HG02588 (cell line): ENCODE measurements at regions not wholly inside any gene's neighbourhood (a gene's known extent, or its start where the extent isn't known, plus 50 kb on each side); places are given as distances from the start of the nearest gene placed in this dataset.

Source experiments
- ATAC-seq: cut with Tn5 transposase; IDR thresholded peaks from one replicate; pipeline ENCODE4 v1.9.1; 2021; ENCODE audit warnings: mild to moderate bottlenecking, moderate library complexity; ENCODE audit not compliant: unreplicated experiment

DNA sequence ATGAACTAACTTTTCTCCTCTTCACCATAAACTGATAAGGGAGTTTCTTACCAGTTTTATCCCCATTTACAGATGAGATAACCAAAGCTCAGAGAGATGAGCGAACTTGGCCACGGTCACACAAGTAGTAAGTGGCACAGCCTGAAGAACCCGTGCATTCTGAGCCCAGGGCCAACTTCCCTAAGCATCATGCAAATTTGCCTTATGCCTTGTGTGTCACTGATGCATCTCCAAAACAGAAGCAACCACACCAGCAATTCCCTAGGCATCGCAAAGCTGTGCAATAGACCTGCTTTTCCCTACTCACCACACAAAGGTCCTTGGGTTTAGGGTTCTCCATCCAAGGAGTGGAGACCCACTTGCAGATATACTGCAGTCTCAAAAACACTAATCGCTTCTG lies 304.5 kb upstream of the KAZN start:
- ATAC-seq, result no peak

DNA sequence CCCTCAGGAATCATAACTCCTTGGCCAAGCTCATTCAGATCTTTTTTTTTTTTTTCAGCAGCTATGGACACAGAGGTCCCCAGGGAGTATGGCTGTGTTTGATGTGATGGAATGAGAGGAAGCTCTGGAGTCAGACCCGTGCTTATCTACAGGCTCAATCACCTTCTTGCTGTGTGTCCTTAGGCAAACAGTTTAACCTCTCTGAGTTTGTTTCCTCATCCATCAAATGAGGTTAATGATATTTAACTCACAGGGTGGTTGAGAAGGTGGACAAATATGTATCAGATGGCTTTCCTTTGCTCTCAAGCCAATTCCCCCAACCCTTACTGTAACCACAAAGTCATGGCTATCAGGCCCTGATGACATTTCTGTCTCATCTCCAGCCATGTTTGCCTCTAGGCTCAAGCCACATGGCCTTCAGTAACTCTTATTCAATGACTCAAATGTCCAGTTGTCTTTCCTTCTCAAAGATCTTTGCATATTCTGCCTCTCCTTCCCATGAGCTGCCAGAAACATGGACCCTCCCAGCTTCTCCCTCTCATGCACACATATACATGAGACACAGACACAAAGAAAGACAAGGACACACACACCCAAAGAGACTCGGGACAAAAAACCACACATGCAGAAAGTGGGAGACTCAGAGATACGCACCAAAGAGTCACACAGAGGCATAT lies 303.5 kb upstream of the KAZN start:
- no peak for ATAC-seq

DNA sequence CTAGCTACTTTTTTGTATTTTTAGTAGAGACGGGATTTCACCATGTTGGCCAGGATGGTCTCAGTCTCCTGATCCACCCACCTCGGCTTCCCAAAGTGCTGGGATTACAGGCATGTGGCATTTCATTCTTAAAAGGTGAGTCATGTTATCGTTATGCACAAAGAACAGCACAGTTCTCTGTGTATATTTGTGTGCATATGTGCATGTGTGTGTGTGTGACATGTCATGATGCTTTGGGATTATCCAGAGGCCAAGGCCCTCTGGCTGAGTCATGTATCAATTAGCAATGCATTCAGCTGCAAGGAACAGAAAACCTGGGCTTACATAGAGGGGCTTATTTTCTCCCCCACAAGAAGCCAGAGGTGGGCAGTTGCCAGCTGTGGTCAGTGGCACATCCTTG lies 301.7 kb upstream of the KAZN start:
- ATAC-seq, result no peak

GRCh38 chr1:14297356-14297755 lies 301.1 kb upstream of the KAZN start:
- no peak for ATAC-seq

GRCh38 chr1:14298806-14299205 lies 299.7 kb upstream of the KAZN start:
- no peak for ATAC-seq

DNA sequence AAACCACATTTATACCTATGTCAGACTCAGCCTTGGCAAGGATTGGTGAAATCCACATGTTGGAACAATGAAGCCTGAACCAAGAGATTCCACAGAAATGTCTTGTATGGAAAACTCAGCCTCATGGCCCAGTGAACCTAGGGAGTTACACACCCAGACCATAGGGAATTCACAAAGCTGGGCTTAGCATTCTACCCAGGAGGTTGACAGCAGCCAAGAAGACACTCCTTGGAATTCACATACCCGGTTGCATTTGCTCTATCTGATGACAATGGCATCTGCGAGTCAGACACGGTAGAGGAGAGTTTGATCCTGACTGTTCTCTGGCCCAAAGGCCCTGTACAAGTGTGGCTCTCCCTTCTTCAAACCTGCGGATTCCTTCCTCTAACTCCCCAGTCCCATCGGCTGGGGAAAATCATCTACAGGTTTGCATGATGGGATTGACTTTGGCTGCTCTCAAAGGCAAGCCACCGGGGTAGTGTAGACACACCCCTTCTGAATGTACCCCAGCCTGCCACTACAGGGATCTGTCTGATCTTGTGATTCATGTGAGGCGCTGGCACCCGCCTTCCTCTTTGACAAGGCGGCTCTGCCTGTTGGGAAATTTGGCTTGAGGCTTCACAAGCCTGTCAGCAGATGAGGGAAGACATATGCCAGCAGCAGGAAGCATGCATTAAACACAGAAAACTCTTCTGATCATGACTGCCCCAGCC lies 297.3 kb upstream of the KAZN start:
- ATAC-seq, result no peak

- ATAC-seq, result no peak
Observed at GRCh38 chr1:14301704-14302024, 296.8 kb upstream of the KAZN start.

DNA sequence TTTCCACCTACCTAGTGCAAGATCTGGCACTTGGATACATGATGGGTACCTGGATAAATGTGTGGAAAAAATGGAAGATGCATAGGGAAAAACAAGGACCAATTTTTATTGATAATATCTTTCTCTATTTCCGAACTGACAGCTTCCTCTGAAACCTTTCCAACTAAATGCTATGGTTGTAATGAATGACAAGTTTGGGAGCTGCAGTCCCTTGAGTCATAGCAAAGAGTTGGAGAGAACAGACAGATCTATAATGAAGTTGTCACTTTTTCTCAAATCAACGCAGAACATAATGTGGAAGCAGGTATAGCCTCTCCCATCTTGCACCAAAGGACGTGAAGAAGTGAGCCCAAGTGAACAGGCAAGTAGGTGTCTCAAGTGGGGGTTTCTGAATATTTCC lies 296.5 kb upstream of the KAZN start:
- ATAC-seq, result no peak

GRCh38 chr1:14303011-14303410 lies 295.5 kb upstream of the KAZN start:
- no peak for ATAC-seq

DNA sequence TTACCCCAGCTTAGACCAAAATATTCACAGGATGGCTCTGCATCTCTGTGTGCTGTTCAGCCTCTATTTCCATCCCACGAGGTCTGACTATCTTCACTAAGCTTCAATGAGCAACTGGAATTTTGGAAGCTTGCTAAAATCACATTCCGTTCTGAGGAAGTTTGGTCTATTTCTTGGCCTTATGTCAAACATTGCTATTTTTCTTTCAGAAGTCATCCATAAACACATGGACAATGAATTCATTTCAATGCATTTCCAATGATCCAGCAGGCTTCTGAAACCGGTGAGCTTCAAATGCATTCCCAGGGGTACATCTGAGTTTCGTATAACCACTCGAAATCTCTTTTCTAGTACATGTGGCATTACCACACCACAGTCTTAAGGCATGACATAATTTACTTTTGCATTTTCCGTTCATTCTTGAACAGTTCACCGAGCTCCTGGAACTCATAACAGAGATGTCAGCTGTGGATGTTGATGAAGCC lies 294.1 kb upstream of the KAZN start:
- ATAC-seq, result no peak

- ATAC-seq, result no peak
Observed at GRCh38 chr1:14308460-14308859, 290.0 kb upstream of the KAZN start.

- no peak for ATAC-seq
Observed at GRCh38 chr1:14309984-14310383, 288.5 kb upstream of the KAZN start.

DNA sequence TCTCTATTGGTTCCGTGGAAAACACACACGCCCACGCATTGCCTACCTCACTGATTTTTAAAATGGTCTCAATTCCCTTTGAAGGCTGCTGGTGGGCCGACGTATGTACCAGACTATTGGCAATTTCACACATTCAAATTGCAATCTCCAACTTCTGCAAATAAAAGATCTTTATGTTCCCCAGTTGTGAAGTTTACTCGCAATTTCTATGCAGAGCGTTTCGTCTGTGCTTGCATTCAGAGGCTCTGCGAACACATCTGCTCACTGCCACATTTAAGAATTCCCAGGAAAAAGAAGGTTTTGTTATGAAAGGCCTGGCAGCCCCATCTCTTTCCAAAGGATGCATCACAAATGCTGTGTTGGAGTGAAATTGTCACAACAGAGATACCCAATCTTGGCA lies 288.0 kb upstream of the KAZN start:
- ATAC-seq, result no peak

- ATAC-seq, result no peak
Observed at GRCh38 chr1:14313731-14314431, 284.6 kb upstream of the KAZN start.

- ATAC-seq, result no peak
Observed at GRCh38 chr1:14318830-14319229, 279.7 kb upstream of the KAZN start.

- ATAC-seq, result no peak
Observed at GRCh38 chr1:14320518-14320917, 278.0 kb upstream of the KAZN start.

DNA sequence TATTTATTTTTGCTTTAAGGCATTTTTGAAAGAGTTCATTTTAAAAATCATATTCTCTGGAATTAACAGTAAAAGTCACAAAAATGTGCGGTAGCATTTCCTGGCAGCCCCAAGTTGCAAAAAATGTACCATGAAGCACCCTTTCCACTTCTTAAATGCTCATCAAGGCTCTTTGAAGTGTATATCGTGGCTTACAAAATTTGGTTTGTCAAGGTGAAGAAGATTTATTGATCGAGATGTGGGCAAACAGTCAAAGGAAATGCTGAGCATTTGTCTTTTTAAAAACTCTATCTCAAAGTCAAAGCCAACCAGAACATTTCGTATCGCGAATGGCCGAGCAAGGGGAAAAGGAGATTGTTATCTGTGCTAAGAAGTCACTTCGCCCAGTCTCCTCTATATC lies 277.5 kb upstream of the KAZN start:
- no peak for ATAC-seq

GRCh38 chr1:14321422-14321821 lies 277.1 kb upstream of the KAZN start:
- ATAC-seq, result no peak

- ATAC-seq, result no peak
Observed at GRCh38 chr1:14323568-14324247, 274.8 kb upstream of the KAZN start.

DNA sequence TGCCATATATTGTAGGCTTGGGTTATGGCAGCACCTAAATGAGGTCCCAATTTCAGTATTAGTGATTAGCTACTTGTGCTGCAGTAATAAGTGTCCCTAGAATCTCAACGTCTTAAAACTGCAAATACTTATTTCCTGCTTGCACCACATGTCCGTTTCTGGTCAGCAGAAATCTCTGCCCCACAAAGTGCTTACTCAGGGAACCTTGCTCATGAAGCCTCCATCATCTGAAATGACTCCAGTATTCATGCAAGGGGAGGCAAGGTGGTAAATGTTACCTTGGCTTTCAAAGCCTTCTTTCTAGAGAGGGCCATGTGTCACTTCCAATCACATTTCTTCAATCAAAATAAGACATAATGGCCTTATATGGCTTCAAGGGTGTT lies 274.2 kb upstream of the KAZN start:
- ATAC-seq, result no peak

- no peak for ATAC-seq
Observed at GRCh38 chr1:14326857-14327256, 271.6 kb upstream of the KAZN start.

DNA sequence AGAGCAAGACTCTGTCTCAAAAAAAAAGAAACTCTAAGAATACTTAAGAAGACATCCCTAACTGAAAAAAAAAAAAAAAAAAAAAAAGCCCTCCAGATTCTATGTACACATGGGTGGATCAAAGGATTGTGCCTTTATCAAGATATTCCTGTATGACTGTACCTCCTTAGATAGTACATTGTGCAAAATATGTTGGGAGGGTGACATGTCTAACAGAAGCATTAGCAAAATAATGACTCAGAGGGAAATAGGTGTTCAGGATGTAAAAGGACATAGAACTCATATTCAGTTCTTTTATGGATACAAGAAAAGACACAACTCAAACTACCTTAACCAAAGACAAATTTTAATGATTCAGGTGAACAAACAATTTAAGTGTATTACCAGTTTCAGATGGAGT lies 269.8 kb upstream of the KAZN start:
- no peak for ATAC-seq
